ENCODE measurements at regions not wholly inside any gene's neighbourhood (a gene's known extent, or its start where the extent isn't known, plus 50 kb on each side); places are given as distances from the start of the nearest gene placed in this dataset.

- Histone ChIP-seq H3K36me3 (no peaks in the 10 kb centered on the region), H3K4me3 (no peak overlapping the region), H3K27me3 (ENCODE audit: low read depth) (no peaks in the 10 kb centered on the region), H3K4me1 (peaks cover 4% of the 10 kb centered on the region), H3K27ac (no peak overlapping the region), H3K9me3 (no peaks in the 10 kb centered on the region)
- no peak for DNase-seq
- intact Hi-C loops (cut with DNase I), result no loop called here
- TF ChIP-seq CTCF (IDR thresholded peaks at IDR 0.05), result no peak
- no peak for ATAC-seq
These were observed 382.3 kb downstream of the FIGN start for GRCh38 chr2:163353551-163353950.

GRCh38 chr2:163351966-163352365, 383.8 kb downstream of the FIGN start:
- no peaks in the 10 kb centered on the region for H3K36me3 ChIP-seq
- H3K27ac ChIP-seq, result no peak overlapping the region
- no peak overlapping the region for H3K4me3 ChIP-seq
- peaks cover 4% of the 10 kb centered on the region for H3K4me1 ChIP-seq
- no peaks in the 10 kb centered on the region for H3K27me3 ChIP-seq (ENCODE audit: low read depth)
- intact Hi-C loops (cut with DNase I), result no loop called here
- no peak for TF ChIP-seq CTCF (IDR thresholded peaks at IDR 0.05)
- no peak for ATAC-seq
- no peak for DNase-seq
- H3K9me3 ChIP-seq, result no peaks in the 10 kb centered on the region

- Histone ChIP-seq H3K4me1 (peaks cover 4% of the 10 kb centered on the region), H3K27ac (no peak overlapping the region), H3K36me3 (no peaks in the 10 kb centered on the region), H3K27me3 (ENCODE audit: low read depth) (no peaks in the 10 kb centered on the region), H3K9me3 (no peaks in the 10 kb centered on the region), H3K4me3 (no peak overlapping the region)
- no peak for TF ChIP-seq CTCF (IDR thresholded peaks at IDR 0.05)
- ATAC-seq, result no peak
- intact Hi-C loops (cut with DNase I), result no loop called here
- DNase-seq, result no peak
These were observed 384.7 kb downstream of the FIGN start for GRCh38 chr2:163351143-163351542.

GRCh38 chr2:163348857-163349380, 386.9 kb downstream of the FIGN start:
- Histone ChIP-seq H3K27ac (peak overlapping the region; percentile 66), H3K4me1 (peaks cover 4% of the 10 kb centered on the region), H3K9me3 (no peaks in the 10 kb centered on the region), H3K36me3 (no peaks in the 10 kb centered on the region), H3K27me3 (ENCODE audit: low read depth) (no peaks in the 10 kb centered on the region), H3K4me3 (peak overlapping the region; percentile 43)
- ATAC-seq, result peak; percentile 67 to 69
- TF ChIP-seq CTCF (IDR thresholded peaks at IDR 0.05), result no peak
- intact Hi-C loops (cut with DNase I), result no loop called here
- no peak for DNase-seq

GRCh38 chr2:163347982-163348856, 387.6 kb downstream of the FIGN start:
- intact Hi-C loops (cut with DNase I), result no loop called here
- DNase-seq (peak; percentile 63), ATAC-seq (peak; percentile 91 to 93)
- no peaks in the 10 kb centered on the region for H3K9me3 ChIP-seq
- TF ChIP-seq CTCF (IDR thresholded peaks at IDR 0.05), result no peak
- peak overlapping the region; percentile 66 for H3K27ac ChIP-seq
- no peaks in the 10 kb centered on the region for H3K27me3 ChIP-seq (ENCODE audit: low read depth)
- H3K4me3 ChIP-seq, result peak overlapping the region; percentile 43
- peaks cover 4% of the 10 kb centered on the region for H3K4me1 ChIP-seq
- no peaks in the 10 kb centered on the region for H3K36me3 ChIP-seq
